ENCODE measurements at regions not wholly inside any gene's neighbourhood (a gene's known extent, or its start where the extent isn't known, plus 50 kb on each side); places are given as distances from the start of the nearest gene placed in this dataset.
A peak's percentile ranks its signal among the peaks of the same experiment; 100 is the strongest.

- Histone ChIP-seq H3K27me3 (replicated peaks in 1 of 4; ENCODE audit: control insufficient read depth in 3 of 4, extremely low read depth in 1 of 4, insufficient read depth in 3 of 4, low read length in 3 of 4) (no peaks in the 10 kb centered on the region), H4K8ac (ENCODE audit: extremely low read depth, insufficient read depth, low read length) (no peak overlapping the region), H2BK5ac (ENCODE audit: low read depth, low read length) (no peak overlapping the region), H4K5ac (ENCODE audit: insufficient read length, low read depth, low read length) (no peak overlapping the region), H3K14ac (ENCODE audit: insufficient read length) (no peak overlapping the region), H3K9me3 (ENCODE audit: insufficient read depth in 2 of 2, low read depth in 1 of 2, low read length in 1 of 2) (peaks cover 3 to 10% of the 10 kb centered on the region in 2 experiments; a peak in 3 of 4 replicates), H3K4me3 (ENCODE audit: extremely low read depth in 1 of 4, insufficient read depth in 2 of 4, low read depth in 3 of 4, low read length in 4 of 4) (peak overlapping the region in 1 of 4 experiments; percentile 56; a peak in 1 of 8 replicates), H3K9ac (replicated peaks in 1 of 4; ENCODE audit: extremely low read depth in 1 of 4, low read depth in 3 of 4, low read length in 3 of 4) (no peak overlapping the region), H2AFZ (ENCODE audit: low read length) (no peak overlapping the region), H3K4me1 (replicated peaks in 1 of 4; ENCODE audit: control insufficient read depth in 3 of 4, insufficient read depth in 4 of 4, low read length in 3 of 4) (no peaks in the 10 kb centered on the region), H3K79me1 (ENCODE audit: low read depth, low read length) (no peaks in the 10 kb centered on the region), H2AK5ac (ENCODE audit: low read depth, low read length) (no peak overlapping the region), H3K23ac (ENCODE audit: insufficient read length) (no peak overlapping the region), H2BK20ac (ENCODE audit: low read length) (no peak overlapping the region), H4K91ac (replicated peaks; ENCODE audit: insufficient read length, low read length) (no peak overlapping the region), H3K79me2 (ENCODE audit: control insufficient read depth in 1 of 2, insufficient read depth in 2 of 2, low read length in 2 of 2) (no peaks in the 10 kb centered on the region), H2BK120ac (replicated peaks; ENCODE audit: low read depth, low read length) (no peak overlapping the region), H3K18ac (ENCODE audit: extremely low read depth, low read length) (no peak overlapping the region), H3K4ac (replicated peaks; ENCODE audit: insufficient read length, low read depth, low read length) (no peak overlapping the region), H3K56ac (replicated peaks; ENCODE audit: insufficient read length, low read depth, low read length) (no peak overlapping the region), H4K20me1 (replicated peaks in 1 of 2; ENCODE audit: control insufficient read depth in 1 of 2, insufficient read depth in 2 of 2, low read length in 2 of 2) (no peaks in the 10 kb centered on the region), H3K4me2 (ENCODE audit: insufficient read depth in 1 of 2, low read depth in 2 of 2, low read length in 2 of 2) (peak overlapping the region in 1 of 2 experiments; percentile 39; a peak in 1 of 4 replicates), H3K27ac (ENCODE audit: low read depth, low read length) (no peak overlapping the region), H2BK12ac (ENCODE audit: low read depth, low read length) (no peak overlapping the region), H3K23me2 (ENCODE audit: low read depth, low read length) (peaks cover 3% of the 10 kb centered on the region; the same call in 1 of the 2 replicates), H3K36me3 (ENCODE audit: control insufficient read depth in 2 of 4, insufficient read depth in 4 of 4, low read length in 3 of 4) (no peaks in the 10 kb centered on the region), H2BK15ac (ENCODE audit: low read length) (no peak overlapping the region)
- ChIA-PET CTCF (ENCODE audit: partially characterized antibody) (interaction anchor here (1.0 to 1.9 kb wide), 3 partner anchors 11 to 47 kb away, joined by 3 to 5 read pairs (median 4); no protein-coding TSS in a partner anchor), POLR2A (ENCODE audit: partially characterized antibody) (interaction anchor here (0.6 kb wide), 1 partner anchor 1164 kb away, joined by 4 read pairs; no protein-coding TSS in a partner anchor)
- TF ChIP-seq PHF8 (conservative IDR thresholded peaks at IDR 0.05; ENCODE audit: low read depth, low read length) (no peak), CREB1 (IDR thresholded peaks at IDR 0.05) (no peak), SUZ12 (IDR thresholded peaks at IDR 0.05; ENCODE audit: low read length) (no peak), BACH1 (IDR thresholded peaks at IDR 0.05; ENCODE audit: low read length) (no peak), RXRA (IDR thresholded peaks at IDR 0.05; ENCODE audit: insufficient read depth, low read depth, low read length) (no peak), FOSL1 (IDR thresholded peaks at IDR 0.05; ENCODE audit: insufficient read depth, low read depth, low read length) (no peak), BRCA1 (IDR thresholded peaks at IDR 0.05; ENCODE audit: low read depth, low read length) (no peak), SP1 (IDR thresholded peaks at IDR 0.05; ENCODE audit: low read depth, low read length) (no peak), CHD1 (IDR thresholded peaks at IDR 0.05; ENCODE audit: low read depth, low read length) (no peak), JUND (IDR thresholded peaks at IDR 0.05; ENCODE audit: low read length) (no peak)
- DNase-seq (ENCODE audit: low read depth in 1 of 2, low spot score in 2 of 2) = no peak
- 91% methylated on average over 3 of the region's 3 CpGs; no CpG with 5 or more reads in 1 of the 2 experiments for WGBS, 2 experiments (ENCODE audit: extremely low coverage in 1 of 2, insufficient coverage in 1 of 2, insufficient read length in 1 of 2, insufficient replicate concordance in 2 of 2, low coverage in 1 of 2, low lambda C conversion rate in 2 of 2, missing lambda C conversion rate in 1 of 2)
- no peak for FAIRE-seq
Measured at GRCh38 chr1:239998312-239998649, 93.4 kb upstream of the FMN2 start.

Data from H1 (cell line).